ENCODE measurements at regions not wholly inside any gene's neighbourhood (a gene's known extent, or its start where the extent isn't known, plus 50 kb on each side); places are given as distances from the start of the nearest gene placed in this dataset.

DNA sequence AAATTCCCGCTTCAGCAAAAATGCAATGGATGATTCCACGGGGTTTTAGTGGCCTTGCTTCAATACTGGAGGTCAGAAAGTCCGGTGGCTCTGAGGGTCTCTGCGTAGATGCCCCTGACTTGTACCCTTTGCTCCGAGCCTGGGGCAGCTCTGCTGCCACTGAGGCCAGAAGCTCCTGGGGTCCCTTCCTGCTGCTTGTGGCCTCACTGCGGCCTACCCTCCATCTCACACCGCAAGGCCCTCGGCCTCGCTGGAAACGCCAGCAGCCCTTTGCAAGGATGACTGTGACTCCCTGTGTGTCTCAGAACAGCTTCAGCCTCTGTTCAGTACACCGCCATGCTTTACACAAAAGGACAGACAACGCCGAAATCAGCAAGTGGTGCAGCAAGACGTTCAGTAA, 244.8 kb downstream of the ACTR3B start (continued):
- TF ChIP-seq, protein P1, sequence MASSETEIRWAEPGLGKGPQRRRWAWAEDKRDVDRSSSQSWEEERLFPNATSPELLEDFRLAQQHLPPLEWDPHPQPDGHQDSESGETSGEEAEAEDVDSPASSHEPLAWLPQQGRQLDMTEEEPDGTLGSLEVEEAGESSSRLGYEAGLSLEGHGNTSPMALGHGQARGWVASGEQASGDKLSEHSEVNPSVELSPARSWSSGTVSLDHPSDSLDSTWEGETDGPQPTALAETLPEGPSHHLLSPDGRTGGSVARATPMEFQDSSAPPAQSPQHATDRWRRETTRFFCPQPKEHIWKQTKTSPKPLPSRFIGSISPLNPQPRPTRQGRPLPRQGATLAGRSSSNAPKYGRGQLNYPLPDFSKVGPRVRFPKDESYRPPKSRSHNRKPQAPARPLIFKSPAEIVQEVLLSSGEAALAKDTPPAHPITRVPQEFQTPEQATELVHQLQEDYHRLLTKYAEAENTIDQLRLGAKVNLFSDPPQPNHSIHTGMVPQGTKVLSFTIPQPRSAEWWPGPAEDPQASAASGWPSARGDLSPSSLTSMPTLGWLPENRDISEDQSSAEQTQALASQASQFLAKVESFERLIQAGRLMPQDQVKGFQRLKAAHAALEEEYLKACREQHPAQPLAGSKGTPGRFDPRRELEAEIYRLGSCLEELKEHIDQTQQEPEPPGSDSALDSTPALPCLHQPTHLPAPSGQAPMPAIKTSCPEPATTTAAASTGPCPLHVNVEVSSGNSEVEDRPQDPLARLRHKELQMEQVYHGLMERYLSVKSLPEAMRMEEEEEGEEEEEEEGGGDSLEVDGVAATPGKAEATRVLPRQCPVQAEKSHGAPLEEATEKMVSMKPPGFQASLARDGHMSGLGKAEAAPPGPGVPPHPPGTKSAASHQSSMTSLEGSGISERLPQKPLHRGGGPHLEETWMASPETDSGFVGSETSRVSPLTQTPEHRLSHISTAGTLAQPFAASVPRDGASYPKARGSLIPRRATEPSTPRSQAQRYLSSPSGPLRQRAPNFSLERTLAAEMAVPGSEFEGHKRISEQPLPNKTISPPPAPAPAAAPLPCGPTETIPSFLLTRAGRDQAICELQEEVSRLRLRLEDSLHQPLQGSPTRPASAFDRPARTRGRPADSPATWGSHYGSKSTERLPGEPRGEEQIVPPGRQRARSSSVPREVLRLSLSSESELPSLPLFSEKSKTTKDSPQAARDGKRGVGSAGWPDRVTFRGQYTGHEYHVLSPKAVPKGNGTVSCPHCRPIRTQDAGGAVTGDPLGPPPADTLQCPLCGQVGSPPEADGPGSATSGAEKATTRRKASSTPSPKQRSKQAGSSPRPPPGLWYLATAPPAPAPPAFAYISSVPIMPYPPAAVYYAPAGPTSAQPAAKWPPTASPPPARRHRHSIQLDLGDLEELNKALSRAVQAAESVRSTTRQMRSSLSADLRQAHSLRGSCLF (CRISPR knock-in tag; IDR thresholded peaks at IDR 0.05; ENCODE audit: borderline replicate concordance) = no peak
- TF ChIP-seq MTF2 (CRISPR knock-in tag; IDR thresholded peaks at IDR 0.05; ENCODE audit: borderline replicate concordance) (no peak), ZNF572 (CRISPR knock-in tag; IDR thresholded peaks at IDR 0.05) (no peak), ZNF143 (CRISPR knock-in tag; IDR thresholded peaks at IDR 0.05) (no peak), ZNF790 (CRISPR knock-in tag; IDR thresholded peaks at IDR 0.05; ENCODE audit: borderline replicate concordance) (no peak)
- TF ChIP-seq, protein P2, sequence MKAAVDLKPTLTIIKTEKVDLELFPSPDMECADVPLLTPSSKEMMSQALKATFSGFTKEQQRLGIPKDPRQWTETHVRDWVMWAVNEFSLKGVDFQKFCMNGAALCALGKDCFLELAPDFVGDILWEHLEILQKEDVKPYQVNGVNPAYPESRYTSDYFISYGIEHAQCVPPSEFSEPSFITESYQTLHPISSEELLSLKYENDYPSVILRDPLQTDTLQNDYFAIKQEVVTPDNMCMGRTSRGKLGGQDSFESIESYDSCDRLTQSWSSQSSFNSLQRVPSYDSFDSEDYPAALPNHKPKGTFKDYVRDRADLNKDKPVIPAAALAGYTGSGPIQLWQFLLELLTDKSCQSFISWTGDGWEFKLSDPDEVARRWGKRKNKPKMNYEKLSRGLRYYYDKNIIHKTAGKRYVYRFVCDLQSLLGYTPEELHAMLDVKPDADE (CRISPR knock-in tag; IDR thresholded peaks at IDR 0.05) = no peak
- TF ChIP-seq, protein P3, sequence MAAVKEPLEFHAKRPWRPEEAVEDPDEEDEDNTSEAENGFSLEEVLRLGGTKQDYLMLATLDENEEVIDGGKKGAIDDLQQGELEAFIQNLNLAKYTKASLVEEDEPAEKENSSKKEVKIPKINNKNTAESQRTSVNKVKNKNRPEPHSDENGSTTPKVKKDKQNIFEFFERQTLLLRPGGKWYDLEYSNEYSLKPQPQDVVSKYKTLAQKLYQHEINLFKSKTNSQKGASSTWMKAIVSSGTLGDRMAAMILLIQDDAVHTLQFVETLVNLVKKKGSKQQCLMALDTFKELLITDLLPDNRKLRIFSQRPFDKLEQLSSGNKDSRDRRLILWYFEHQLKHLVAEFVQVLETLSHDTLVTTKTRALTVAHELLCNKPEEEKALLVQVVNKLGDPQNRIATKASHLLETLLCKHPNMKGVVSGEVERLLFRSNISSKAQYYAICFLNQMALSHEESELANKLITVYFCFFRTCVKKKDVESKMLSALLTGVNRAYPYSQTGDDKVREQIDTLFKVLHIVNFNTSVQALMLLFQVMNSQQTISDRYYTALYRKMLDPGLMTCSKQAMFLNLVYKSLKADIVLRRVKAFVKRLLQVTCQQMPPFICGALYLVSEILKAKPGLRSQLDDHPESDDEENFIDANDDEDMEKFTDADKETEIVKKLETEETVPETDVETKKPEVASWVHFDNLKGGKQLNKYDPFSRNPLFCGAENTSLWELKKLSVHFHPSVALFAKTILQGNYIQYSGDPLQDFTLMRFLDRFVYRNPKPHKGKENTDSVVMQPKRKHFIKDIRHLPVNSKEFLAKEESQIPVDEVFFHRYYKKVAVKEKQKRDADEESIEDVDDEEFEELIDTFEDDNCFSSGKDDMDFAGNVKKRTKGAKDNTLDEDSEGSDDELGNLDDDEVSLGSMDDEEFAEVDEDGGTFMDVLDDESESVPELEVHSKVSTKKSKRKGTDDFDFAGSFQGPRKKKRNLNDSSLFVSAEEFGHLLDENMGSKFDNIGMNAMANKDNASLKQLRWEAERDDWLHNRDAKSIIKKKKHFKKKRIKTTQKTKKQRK (IDR thresholded peaks at IDR 0.05; ENCODE audit: low read length) = no peak
- TF ChIP-seq, protein P4, sequence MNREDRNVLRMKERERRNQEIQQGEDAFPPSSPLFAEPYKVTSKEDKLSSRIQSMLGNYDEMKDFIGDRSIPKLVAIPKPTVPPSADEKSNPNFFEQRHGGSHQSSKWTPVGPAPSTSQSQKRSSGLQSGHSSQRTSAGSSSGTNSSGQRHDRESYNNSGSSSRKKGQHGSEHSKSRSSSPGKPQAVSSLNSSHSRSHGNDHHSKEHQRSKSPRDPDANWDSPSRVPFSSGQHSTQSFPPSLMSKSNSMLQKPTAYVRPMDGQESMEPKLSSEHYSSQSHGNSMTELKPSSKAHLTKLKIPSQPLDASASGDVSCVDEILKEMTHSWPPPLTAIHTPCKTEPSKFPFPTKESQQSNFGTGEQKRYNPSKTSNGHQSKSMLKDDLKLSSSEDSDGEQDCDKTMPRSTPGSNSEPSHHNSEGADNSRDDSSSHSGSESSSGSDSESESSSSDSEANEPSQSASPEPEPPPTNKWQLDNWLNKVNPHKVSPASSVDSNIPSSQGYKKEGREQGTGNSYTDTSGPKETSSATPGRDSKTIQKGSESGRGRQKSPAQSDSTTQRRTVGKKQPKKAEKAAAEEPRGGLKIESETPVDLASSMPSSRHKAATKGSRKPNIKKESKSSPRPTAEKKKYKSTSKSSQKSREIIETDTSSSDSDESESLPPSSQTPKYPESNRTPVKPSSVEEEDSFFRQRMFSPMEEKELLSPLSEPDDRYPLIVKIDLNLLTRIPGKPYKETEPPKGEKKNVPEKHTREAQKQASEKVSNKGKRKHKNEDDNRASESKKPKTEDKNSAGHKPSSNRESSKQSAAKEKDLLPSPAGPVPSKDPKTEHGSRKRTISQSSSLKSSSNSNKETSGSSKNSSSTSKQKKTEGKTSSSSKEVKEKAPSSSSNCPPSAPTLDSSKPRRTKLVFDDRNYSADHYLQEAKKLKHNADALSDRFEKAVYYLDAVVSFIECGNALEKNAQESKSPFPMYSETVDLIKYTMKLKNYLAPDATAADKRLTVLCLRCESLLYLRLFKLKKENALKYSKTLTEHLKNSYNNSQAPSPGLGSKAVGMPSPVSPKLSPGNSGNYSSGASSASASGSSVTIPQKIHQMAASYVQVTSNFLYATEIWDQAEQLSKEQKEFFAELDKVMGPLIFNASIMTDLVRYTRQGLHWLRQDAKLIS (CRISPR knock-in tag; IDR thresholded peaks at IDR 0.05) = no peak
